ENCODE measurements at regions not wholly inside any gene's neighbourhood (a gene's known extent, or its start where the extent isn't known, plus 50 kb on each side); places are given as distances from the start of the nearest gene placed in this dataset.

DNA sequence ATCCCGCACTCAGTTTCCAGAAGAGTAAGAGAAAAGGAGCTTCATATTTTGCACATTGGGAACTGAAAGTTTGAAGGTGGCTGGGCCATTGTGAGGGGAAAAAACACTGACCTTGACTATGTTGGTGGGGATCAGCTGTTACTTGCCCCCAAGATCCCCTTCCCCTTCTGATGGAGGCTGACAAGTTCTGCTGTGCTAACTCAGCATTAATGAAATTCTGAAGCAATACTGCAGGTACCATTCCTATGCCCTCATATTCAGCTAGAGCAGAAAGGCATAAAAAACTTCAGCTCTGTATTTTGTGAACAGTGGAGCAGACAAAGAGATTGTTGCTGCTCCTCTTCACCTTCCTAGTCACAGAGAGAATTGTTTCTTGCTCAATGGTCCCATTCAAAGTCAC, 1013.8 kb upstream of the C9orf72 start:
- no peak for TF ChIP-seq POLR2A (IDR thresholded peaks at IDR 0.05)
- TF ChIP-seq, protein P1, sequence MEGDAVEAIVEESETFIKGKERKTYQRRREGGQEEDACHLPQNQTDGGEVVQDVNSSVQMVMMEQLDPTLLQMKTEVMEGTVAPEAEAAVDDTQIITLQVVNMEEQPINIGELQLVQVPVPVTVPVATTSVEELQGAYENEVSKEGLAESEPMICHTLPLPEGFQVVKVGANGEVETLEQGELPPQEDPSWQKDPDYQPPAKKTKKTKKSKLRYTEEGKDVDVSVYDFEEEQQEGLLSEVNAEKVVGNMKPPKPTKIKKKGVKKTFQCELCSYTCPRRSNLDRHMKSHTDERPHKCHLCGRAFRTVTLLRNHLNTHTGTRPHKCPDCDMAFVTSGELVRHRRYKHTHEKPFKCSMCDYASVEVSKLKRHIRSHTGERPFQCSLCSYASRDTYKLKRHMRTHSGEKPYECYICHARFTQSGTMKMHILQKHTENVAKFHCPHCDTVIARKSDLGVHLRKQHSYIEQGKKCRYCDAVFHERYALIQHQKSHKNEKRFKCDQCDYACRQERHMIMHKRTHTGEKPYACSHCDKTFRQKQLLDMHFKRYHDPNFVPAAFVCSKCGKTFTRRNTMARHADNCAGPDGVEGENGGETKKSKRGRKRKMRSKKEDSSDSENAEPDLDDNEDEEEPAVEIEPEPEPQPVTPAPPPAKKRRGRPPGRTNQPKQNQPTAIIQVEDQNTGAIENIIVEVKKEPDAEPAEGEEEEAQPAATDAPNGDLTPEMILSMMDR (IDR thresholded peaks at IDR 0.05): no peak
